DMS114 treated with DMSO at 0.1 percent for 48 hours (cell line): ENCODE measurements at regions not wholly inside any gene's neighbourhood (a gene's known extent, or its start where the extent isn't known, plus 50 kb on each side); places are given as distances from the start of the nearest gene placed in this dataset.

Source experiments
- DNase-seq: peaks from one replicate; lab custom pipeline; 2025; ENCODE audit not compliant: unreplicated experiment; lab: John Stamatoyannopoulos, UW

- no peak for DNase-seq
Measured at GRCh38 chr9:104429031-104429546, 75.0 kb upstream of the OR13F1 start.

GRCh38 chr9:104435059-104435458 is 69.0 kb upstream of the OR13F1 start:
- DNase-seq: no peak

- DNase-seq: no peak
Measured at GRCh38 chr9:104448036-104448435, 56.0 kb upstream of the OR13F1 start.
